Tibial nerve (tissue), 3 donors: ENCODE measurements at regions not wholly inside any gene's neighbourhood (a gene's known extent, or its start where the extent isn't known, plus 50 kb on each side); places are given as distances from the start of the nearest gene placed in this dataset.

Source experiments
- POLR2A ChIP-seq, 2 donors: fragments of 450-650 bp; IDR thresholded peaks; one replicate each; pipeline ENCODE4 v1.6.1; 2017; ENCODE audit warnings: antibody characterized with exemption in 2 of 2, mild to moderate bottlenecking in 2 of 2, moderate library complexity in 2 of 2
- TF ChIP-seq, protein P1 (sequence below), 5 experiments: fragments of 200-600 bp in 3 of 5; fragments of 450-650 bp in 2 of 5; sonication (generic) in 3 of 5; IDR thresholded peaks; one replicate each; pipeline ENCODE4 v1.5.1; 2016 to 2019; ENCODE audit warnings: antibody characterized with exemption in 5 of 5, mild to moderate bottlenecking in 3 of 5, moderate library complexity in 2 of 5

DNA sequence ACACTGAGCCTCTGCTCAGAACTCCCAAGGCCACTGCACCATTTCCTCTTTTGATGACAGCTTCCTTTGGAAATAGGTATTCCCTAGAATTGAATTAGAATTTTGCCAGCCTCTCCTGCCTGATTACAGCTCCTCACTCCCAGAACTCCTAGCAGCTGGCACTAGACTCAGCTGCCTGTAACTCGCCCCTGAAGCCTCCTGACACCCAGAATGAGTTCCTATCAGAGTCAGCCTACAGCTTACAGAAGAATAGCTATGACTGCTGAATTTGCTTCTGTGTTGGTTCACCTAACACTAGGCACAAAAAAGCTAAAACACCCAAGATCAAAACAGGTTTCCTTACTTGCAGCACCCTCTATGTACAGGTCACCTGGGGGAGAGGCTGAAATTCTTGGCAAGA is 108.2 kb upstream of the PTPRM start:
- TF ChIP-seq, protein P1, sequence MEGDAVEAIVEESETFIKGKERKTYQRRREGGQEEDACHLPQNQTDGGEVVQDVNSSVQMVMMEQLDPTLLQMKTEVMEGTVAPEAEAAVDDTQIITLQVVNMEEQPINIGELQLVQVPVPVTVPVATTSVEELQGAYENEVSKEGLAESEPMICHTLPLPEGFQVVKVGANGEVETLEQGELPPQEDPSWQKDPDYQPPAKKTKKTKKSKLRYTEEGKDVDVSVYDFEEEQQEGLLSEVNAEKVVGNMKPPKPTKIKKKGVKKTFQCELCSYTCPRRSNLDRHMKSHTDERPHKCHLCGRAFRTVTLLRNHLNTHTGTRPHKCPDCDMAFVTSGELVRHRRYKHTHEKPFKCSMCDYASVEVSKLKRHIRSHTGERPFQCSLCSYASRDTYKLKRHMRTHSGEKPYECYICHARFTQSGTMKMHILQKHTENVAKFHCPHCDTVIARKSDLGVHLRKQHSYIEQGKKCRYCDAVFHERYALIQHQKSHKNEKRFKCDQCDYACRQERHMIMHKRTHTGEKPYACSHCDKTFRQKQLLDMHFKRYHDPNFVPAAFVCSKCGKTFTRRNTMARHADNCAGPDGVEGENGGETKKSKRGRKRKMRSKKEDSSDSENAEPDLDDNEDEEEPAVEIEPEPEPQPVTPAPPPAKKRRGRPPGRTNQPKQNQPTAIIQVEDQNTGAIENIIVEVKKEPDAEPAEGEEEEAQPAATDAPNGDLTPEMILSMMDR (IDR thresholded peaks at IDR 0.05), result no peak
- TF ChIP-seq POLR2A (IDR thresholded peaks at IDR 0.05), result no peak
